D721Med (cell line): ENCODE measurements at regions not wholly inside any gene's neighbourhood (a gene's known extent, or its start where the extent isn't known, plus 50 kb on each side); places are given as distances from the start of the nearest gene placed in this dataset.

ENCODE experiments used
- DNase-seq: peaks from one replicate; pipeline ENCODE4 v3.0.0; 2011; ENCODE audit warnings: low spot score; ENCODE audit not compliant: insufficient read length
- FAIRE-seq: peaks from 2 replicates; lab custom pipeline; 2011; peaks lifted over from hg19 to GRCh38; lab: Jason Lieb, UNC
- TF ChIP-seq, protein P1 (sequence below): IDR thresholded peaks from 2 replicates; pipeline ENCODE4 v1.5.1; 2012; ENCODE audit warnings: mild to moderate bottlenecking, control low read depth; ENCODE audit not compliant: insufficient read depth; ENCODE audit errors: missing control alignments

GRCh38 chr1:59008599-59009347 lies 224.9 kb upstream of the JUN start:
- TF ChIP-seq, protein P1, sequence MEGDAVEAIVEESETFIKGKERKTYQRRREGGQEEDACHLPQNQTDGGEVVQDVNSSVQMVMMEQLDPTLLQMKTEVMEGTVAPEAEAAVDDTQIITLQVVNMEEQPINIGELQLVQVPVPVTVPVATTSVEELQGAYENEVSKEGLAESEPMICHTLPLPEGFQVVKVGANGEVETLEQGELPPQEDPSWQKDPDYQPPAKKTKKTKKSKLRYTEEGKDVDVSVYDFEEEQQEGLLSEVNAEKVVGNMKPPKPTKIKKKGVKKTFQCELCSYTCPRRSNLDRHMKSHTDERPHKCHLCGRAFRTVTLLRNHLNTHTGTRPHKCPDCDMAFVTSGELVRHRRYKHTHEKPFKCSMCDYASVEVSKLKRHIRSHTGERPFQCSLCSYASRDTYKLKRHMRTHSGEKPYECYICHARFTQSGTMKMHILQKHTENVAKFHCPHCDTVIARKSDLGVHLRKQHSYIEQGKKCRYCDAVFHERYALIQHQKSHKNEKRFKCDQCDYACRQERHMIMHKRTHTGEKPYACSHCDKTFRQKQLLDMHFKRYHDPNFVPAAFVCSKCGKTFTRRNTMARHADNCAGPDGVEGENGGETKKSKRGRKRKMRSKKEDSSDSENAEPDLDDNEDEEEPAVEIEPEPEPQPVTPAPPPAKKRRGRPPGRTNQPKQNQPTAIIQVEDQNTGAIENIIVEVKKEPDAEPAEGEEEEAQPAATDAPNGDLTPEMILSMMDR, result no peak
- FAIRE-seq (no peak), DNase-seq (no peak)

- DNase-seq (no peak), FAIRE-seq (no peak)
- TF ChIP-seq, protein P1, result no peak
Observed at GRCh38 chr1:59011663-59012062, 227.8 kb upstream of the JUN start.

- DNase-seq (no peak), FAIRE-seq (no peak)
- TF ChIP-seq, protein P1, result no peak
Observed at GRCh38 chr1:59012378-59012777, 228.5 kb upstream of the JUN start.

GRCh38 chr1:59013276-59013927 lies 229.6 kb upstream of the JUN start:
- TF ChIP-seq, protein P1, result no peak
- FAIRE-seq (no peak), DNase-seq (no peak)

DNA sequence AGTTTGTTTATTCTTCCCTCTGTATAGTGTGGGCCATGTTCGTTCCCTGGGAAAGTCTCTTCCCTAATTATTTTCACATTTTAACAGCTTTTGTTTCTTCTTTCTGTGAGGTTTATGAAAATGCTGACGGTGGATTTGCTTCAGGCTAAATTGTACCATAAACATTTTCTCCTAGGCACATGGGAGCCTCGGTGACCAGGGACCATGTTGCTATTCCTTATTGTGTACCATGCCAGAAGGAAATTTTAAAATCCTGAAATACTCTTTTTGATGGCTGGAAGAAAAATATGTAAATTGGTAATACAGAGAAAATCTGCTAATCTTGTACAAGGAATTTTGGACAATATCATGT lies 230.1 kb upstream of the JUN start:
- TF ChIP-seq, protein P1, result no peak
- FAIRE-seq (no peak), DNase-seq (no peak)

DNA sequence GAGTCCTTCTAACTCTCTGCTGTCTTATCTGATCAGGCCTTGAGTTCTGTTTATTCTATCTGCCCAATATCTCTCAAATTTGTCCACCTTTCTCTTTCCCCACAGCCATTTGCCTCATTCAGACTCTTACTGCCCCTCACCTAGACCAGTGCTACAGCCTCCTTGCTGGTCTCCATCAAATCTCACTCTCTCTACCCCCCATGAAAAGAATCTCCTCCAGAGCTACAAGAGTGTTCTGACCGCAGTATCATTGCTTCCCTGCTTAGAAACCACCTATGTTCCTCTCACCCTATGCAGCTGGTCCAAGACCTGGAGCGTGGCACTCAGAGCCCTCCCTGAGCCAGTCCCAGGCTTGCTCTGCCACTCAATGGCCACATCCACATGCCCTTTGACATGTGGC lies 231.0 kb upstream of the JUN start:
- DNase-seq (no peak), FAIRE-seq (no peak)
- TF ChIP-seq, protein P1, result no peak

GRCh38 chr1:59015708-59016107 lies 231.9 kb upstream of the JUN start:
- no peak for FAIRE-seq
- TF ChIP-seq, protein P1, result no peak
- DNase-seq, result no peak
